ENCODE measurements at regions not wholly inside any gene's neighbourhood (a gene's known extent, or its start where the extent isn't known, plus 50 kb on each side); places are given as distances from the start of the nearest gene placed in this dataset.

DNA sequence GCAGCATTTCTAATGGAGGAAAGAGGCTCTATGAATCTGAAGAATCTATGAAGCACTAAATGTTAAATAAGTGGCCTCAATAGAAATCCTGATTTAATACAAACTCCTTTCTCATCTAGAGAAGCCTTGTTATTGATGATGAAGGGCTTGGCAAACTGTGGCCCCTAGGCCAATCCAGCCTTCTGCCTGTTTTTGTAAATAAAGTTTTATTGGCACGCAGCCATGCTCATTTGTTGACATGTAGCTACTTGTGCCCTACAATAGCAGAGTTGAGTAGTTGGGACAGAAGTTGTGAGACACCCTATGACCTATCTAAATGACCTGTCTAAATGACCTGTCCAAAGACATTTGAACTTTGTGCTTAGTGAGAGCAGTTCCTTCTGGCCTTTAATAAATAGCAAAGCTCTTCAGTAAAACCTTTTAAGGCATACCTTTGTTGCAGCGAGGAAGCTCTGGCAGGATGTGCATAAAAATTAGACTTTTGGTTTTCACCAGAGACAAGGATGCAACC, 484.4 kb upstream of the SPRED2 start:
- TF ChIP-seq POLR2A (IDR thresholded peaks at IDR 0.05) (no peak), POLR2AphosphoS5 (IDR thresholded peaks at IDR 0.05) (no peak), EP300 (IDR thresholded peaks at IDR 0.05) (no peak)
- TF ChIP-seq, protein P1, sequence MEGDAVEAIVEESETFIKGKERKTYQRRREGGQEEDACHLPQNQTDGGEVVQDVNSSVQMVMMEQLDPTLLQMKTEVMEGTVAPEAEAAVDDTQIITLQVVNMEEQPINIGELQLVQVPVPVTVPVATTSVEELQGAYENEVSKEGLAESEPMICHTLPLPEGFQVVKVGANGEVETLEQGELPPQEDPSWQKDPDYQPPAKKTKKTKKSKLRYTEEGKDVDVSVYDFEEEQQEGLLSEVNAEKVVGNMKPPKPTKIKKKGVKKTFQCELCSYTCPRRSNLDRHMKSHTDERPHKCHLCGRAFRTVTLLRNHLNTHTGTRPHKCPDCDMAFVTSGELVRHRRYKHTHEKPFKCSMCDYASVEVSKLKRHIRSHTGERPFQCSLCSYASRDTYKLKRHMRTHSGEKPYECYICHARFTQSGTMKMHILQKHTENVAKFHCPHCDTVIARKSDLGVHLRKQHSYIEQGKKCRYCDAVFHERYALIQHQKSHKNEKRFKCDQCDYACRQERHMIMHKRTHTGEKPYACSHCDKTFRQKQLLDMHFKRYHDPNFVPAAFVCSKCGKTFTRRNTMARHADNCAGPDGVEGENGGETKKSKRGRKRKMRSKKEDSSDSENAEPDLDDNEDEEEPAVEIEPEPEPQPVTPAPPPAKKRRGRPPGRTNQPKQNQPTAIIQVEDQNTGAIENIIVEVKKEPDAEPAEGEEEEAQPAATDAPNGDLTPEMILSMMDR (IDR thresholded peaks at IDR 0.05), result no peak

All from gastroesophageal sphincter (tissue), 3 donors.